ENCODE measurements at regions not wholly inside any gene's neighbourhood (a gene's known extent, or its start where the extent isn't known, plus 50 kb on each side); places are given as distances from the start of the nearest gene placed in this dataset.
"Not testable (repeated sequence)": the region's sequence is repeated elsewhere in the genome, so short reads cannot be mapped to it uniquely, and the experiment has no call there.

DNA sequence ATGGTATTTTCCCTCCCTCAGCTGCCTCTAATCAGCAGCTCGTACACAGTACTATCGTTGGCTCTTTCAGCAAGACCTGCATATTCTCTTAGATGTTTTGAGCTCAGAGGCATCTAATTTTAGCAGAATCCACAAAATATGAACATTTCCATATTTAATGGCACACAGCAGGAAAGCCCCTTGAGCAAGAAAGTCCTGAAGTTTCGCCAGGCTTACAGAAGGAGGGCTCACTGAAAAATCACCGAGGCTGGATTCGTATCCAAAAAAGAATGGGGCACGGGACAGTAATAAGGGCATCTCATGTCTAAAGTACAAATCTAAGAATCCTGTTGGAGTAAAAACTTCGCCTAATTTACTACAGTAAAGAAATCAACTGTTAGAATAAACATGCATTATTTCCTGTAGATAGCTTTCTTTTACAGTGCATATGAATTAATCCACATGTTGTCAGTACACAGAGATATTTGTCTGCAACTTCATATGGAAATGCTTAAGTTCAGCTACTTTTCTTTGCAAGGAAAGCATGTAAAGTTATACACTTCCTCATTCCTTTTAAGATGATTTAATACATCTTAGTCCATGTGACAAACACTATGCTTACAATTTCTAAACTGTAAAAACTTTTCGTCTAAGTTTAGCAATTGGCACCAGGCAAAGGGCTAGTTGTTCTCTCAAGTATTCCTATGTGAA lies 1205.3 kb upstream of the ADGRL4 start:
- DNase-seq = no peak

GRCh38 chr1:80202118-80202517 lies 1195.6 kb upstream of the ADGRL4 start:
- DNase-seq = no peak

DNA sequence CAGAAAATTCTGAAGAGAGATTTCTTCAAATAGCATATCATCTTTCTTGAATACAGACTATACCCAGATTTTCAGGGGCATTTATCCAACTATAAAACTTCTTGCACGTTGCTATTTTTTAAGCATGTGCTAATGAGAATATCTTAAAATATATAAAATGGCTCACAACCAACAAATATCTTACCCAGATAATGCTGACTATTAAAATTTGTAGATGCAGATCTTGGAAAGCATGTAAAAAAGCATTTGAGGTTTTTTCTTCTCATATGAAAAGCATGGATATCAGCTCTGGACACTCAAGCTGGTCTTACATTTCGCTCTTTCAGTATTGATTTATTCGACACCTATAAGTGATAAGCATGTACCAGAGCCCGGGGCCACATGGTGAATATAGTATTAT lies 1187.7 kb upstream of the ADGRL4 start:
- no peak for DNase-seq

- DNase-seq = no peak
These were observed 1174.9 kb upstream of the ADGRL4 start for GRCh38 chr1:80181418-80181817.

GRCh38 chr1:80171631-80172030 lies 1165.1 kb upstream of the ADGRL4 start:
- DNase-seq = no peak

DNA sequence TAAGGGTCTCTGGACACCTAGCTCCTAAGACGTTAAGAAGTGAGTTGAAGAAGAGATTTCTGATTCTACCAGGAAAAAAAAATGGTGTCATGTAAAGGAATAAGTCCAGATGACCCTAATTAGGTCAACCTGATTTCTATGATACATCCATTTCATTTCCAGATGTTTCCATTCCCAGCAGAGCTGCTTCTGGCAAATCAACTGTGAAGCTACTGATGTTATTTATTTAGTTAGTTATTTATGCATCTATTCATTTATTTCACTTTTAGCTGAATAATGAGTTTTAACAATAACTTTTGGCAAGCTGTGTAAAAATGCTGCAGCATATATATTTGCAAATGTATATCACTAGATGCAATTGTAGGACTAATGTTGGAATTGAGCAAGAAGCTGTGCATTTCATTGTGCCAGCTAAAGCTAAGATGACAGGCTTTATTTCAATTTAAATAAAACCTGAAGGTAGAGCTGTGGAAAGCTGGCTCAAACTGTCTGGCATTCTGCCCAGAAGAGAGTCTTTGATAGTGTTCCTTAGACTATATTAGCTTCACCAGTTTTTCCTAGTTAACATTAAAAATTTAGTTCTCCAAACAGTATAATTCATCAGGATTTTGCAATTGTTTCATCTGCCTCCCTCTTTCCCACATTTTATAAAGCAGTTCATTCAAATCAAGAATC lies 1164.4 kb upstream of the ADGRL4 start:
- no peak for DNase-seq

DNA sequence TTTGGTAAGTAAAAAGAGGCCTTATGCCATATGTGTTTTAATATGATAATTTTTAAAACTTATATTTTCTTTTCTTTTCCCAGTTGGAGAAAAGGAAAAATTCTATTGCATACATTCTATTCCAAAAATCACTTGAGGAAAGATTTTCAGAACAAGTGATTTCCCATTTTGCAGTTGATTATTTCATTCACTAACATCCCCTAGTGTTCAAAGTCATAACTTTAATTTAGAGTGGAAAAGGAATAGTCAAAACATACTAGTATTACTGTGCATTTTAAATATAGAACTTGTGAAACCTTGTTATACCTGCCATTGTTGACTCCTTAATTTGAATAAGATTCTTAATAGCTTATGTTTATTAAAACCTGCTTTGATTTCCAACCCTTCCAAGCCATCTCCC lies 1157.6 kb upstream of the ADGRL4 start:
- no peak for DNase-seq

DNA sequence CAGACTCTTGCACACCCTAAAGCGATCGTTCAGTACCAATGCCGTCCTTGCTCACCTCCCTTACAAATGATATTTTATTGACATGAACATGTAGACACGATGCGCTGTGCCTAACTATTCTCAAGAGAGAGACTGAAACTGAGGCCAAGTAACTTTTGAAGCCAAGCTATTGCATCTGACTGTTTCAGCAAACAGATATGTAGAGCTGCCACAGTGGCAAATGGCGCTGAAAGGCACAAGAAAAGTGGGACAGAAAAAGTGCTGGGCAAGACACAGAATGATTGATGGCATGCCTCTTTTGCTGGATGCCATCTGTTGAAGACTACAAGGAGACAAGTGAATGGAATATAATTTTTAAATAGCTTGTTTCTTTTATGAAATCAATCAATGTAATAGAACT lies 1157.2 kb upstream of the ADGRL4 start:
- no peak for DNase-seq

DNA sequence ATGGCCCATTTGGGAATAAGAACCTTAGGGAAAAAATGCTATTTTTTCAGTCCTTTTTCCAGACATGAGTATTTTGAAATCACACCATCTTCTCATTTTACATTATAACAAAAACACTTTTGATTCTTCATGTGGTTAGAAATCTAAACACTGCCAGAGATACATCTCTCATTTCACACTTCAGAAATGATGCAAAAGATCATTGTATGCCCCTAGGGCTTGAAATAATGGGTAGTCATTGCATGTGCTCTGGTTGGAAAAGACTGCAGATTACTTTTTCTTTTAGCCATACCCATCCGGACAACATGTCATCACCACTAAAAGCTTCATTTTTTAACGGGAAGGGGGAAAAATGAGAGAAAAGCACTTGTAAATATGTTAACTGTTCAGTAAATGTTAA lies 1152.2 kb upstream of the ADGRL4 start:
- DNase-seq = no peak

DNA sequence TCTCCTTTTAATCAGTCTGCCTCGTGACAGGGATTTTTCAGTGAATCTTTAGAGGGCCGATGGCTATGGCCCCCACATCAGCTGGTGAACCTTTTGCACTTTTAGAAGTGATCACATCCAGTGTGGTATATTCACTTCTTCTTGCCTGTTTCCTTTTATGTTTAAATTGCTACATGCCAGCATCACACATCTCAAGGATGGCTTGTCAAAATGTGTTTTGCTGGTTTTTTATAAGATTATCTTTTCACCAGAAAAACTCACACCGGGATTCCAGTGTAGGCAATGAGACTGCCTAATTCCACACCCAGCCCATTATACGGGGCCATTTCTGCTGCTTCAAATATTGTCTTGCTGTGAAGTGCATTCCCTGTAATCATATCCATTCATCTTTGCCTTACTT lies 1151.7 kb upstream of the ADGRL4 start:
- DNase-seq = no peak

- DNase-seq = no peak
These were observed 1148.8 kb upstream of the ADGRL4 start for GRCh38 chr1:80155371-80155770.

- DNase-seq = no peak
These were observed 1147.6 kb upstream of the ADGRL4 start for GRCh38 chr1:80154176-80154575.

GRCh38 chr1:80153762-80154161 lies 1147.2 kb upstream of the ADGRL4 start:
- DNase-seq = no peak

- DNase-seq = no peak
These were observed 1136.8 kb upstream of the ADGRL4 start for GRCh38 chr1:80143361-80143760.

DNA sequence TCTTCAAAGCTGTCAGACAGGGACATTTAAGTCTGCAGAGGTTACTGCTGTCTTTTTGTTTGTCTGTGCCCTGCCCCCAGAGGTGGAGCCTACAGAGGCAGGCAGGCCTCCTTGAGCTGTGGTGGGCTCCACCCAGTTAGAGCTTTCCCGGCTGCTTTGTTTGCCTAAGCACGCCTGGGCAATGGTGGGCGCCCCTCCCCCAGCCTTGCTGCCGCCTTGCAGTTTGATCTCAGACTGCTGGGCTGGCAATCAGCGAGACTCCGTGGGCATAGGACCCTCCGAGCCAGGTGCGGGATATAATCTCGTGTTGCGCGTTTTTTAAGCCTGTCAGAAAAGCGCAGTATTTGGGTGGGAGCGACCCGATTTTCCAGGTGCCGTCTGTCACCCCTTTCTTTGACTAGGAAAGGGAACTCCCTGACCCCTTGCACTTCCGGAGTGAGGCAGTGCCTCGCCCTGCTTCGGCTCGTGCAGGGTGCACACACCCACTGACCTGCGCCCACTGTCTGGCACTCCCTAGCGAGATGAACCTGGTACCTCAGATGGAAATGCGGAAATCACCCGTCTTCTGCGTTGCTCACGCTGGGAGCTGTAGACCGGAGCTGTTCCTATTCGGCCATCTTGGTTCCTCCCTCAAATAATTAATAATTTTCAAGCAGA lies 1131.5 kb upstream of the ADGRL4 start:
- not testable (repeated sequence) for DNase-seq

GRCh38 chr1:80113168-80114038 lies 1106.9 kb upstream of the ADGRL4 start:
- no peak for DNase-seq

DNA sequence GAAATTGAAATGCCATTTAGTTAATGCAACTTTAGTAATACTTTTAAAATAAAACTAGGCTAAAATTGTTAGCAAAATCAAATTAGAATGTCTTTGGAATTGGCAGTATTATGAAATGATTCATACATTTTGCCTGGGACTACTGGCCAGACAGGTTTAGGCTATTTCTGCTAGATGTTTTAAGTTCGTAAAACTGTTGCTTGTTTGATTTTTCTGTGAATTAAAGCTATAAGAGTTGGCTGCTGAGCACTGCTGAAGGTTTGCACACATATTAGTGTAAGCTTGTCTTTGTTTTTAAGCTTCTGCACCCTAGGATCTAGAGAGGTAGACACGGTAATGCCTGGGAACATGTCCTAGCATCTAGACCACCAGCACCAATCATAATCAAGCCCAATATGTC lies 1094.6 kb upstream of the ADGRL4 start:
- DNase-seq = no peak

GRCh38 chr1:80099713-80100112 lies 1093.2 kb upstream of the ADGRL4 start:
- DNase-seq = no peak

DNA sequence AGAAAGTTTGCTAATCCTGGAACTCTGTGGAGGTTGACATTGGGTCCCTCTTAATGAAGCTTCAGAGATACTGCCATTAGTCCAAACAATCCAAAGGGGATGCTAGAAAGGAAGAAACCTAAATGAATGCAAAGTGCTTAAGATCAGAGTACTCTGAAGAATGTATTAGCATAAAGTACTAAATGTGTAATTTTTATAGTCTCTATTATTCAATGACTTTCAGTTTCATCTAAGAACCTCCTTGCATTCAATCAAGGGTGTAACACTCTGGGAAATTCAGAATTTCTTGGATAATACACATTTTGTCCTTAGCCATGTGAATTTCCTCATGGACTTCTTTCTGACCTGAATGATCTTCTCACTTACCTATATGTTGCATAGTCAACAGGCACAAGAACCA lies 1078.5 kb upstream of the ADGRL4 start:
- DNase-seq = no peak

GRCh38 chr1:80083892-80084291 lies 1077.4 kb upstream of the ADGRL4 start:
- no peak for DNase-seq

- DNase-seq = no peak
These were observed 1069.9 kb upstream of the ADGRL4 start for GRCh38 chr1:80076469-80076868.

DNA sequence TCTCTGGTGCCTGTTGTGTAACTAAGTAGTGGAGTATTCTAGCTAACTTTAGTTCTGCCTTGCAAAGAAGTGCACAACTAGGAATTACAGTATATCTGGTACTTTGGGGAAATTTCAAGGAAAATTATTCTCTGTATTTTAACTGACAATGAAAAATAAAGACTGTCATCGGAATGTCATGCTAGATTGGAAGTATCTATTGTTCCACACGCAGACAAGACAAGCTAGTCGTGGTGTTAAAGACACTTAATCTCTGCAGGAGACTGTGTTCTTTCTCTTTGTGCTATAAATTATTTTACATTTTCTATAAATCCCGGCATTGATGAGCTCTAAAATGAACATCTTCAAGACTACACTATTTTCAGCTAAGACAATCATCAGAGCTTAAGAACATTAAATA lies 1068.8 kb upstream of the ADGRL4 start:
- no peak for DNase-seq

DNA sequence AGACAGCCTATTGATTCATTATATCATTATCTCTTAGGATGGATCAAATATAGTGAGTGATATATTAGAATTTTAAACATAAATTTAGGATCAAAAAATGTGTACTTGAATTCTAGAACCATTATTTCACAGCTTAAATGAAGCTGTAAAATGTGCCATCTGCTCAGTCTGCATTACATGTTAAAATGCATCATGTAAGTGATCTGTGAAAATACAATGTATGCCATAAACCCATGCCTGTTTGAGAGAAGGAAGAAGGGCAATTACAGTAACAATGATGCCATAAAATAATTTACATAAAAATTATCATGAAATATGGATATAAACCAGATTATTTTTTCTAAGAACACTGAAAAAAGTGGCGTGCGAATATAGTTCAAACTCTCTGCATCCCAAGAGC lies 1066.0 kb upstream of the ADGRL4 start:
- no peak for DNase-seq

All from NK-92 treated with Interleukin-12 subunit alpha and Interleukin-12 subunit beta, amount 100 ng/mL, for 24 hours (cell line).